Naive thymus-derived CD4-positive, alpha-beta T cell (primary cell): ENCODE measurements at regions not wholly inside any gene's neighbourhood (a gene's known extent, or its start where the extent isn't known, plus 50 kb on each side); places are given as distances from the start of the nearest gene placed in this dataset.
"Not testable (repeated sequence)": the region's sequence is repeated elsewhere in the genome, so short reads cannot be mapped to it uniquely, and the experiment has no call there.

Source experiments
- ATAC-seq: fragments of 150-1000 bp; cut with Tn5 transposase; 2 replicates; pipeline ENCODE4 v1.10.0; 2021; ENCODE audit warnings: mild to moderate bottlenecking, moderate library complexity
- CTCF ChIA-PET: fragments of 350-600 bp; sonication (Branson Sonifier 250); formaldehyde crosslinking; loops from one replicate; lab custom pipeline; 2021; ENCODE audit warnings: antibody characterized with exemption; lab: Charles Lee
- POLR2A ChIA-PET: fragments of 350-600 bp; sonication (Branson Sonifier 250); formaldehyde crosslinking; loops from one replicate; lab custom pipeline; 2021; ENCODE audit warnings: antibody characterized with exemption, inconsistent platforms; lab: Charles Lee
- DNase-seq, 9 donors: peaks; one replicate each; pipeline versions ENCODE4 v3.0.0 to v3.0.0-alpha.2; 2020 to 2022; ENCODE audit warnings: mixed read lengths in 1 of 9
- H3K27ac ChIP-seq: one replicate; pipeline ENCODE4 v1.7.0; 2013; ENCODE audit warnings: mild to moderate bottlenecking, low read depth, low read length, moderate library complexity
- H3K27me3 ChIP-seq, 2 donors: one replicate each; pipeline ENCODE4 v1.7.0; 2013; ENCODE audit warnings: low read length in 2 of 2, mild to moderate bottlenecking in 2 of 2, moderate library complexity in 2 of 2; ENCODE audit not compliant: control insufficient read depth in 2 of 2, insufficient read depth in 2 of 2
- H3K36me3 ChIP-seq, 3 experiments: 1 replicate in 2 of 3; 2 replicates in 1 of 3; pipeline ENCODE4 v1.7.0; 2013; ENCODE audit warnings: low read length in 3 of 3, mild to moderate bottlenecking in 3 of 3, moderate library complexity in 1 of 3; ENCODE audit not compliant: insufficient read depth in 3 of 3, control insufficient read depth in 2 of 3
- H3K4me1 ChIP-seq, 2 donors: one replicate each; pipeline ENCODE4 v1.7.0; 2013; ENCODE audit warnings: low read length in 2 of 2, mild to moderate bottlenecking in 2 of 2, moderate library complexity in 1 of 2; ENCODE audit not compliant: control insufficient read depth in 2 of 2, insufficient read depth in 2 of 2
- H3K4me3 ChIP-seq: 2 replicates; pipeline ENCODE4 v1.7.0; 2013; ENCODE audit warnings: mild to moderate bottlenecking, low read length
- H3K9me3 ChIP-seq, 3 experiments: 1 replicate in 2 of 3; 2 replicates in 1 of 3; pipeline ENCODE4 v1.7.0; 2013; ENCODE audit warnings: low read length in 3 of 3; ENCODE audit not compliant: control insufficient read depth in 2 of 3
- H3K27ac Mint-ChIP-seq, 9 donors: one replicate each; pipeline ENCODE4 v1.8.0; 2020 to 2022; ENCODE audit warnings: mixed read lengths in 9 of 9, mild to moderate bottlenecking in 8 of 9, moderate library complexity in 5 of 9, inconsistent platforms in 2 of 9
- H3K27me3 Mint-ChIP-seq, 5 donors: one replicate each; pipeline ENCODE4 v1.8.0; 2021 to 2022; ENCODE audit warnings: mixed read lengths in 5 of 5, mild to moderate bottlenecking in 1 of 5
- H3K36me3 Mint-ChIP-seq, 5 donors: one replicate each; pipeline ENCODE4 v1.8.0; 2020 to 2022; ENCODE audit warnings: mixed read lengths in 5 of 5, mild to moderate bottlenecking in 3 of 5, inconsistent platforms in 1 of 5
- H3K4me1 Mint-ChIP-seq, 7 donors: one replicate each; pipeline ENCODE4 v1.8.0; 2020 to 2022; ENCODE audit warnings: mixed read lengths in 7 of 7, mild to moderate bottlenecking in 3 of 7, inconsistent platforms in 1 of 7
- H3K4me3 Mint-ChIP-seq, 10 donors: one replicate each; pipeline ENCODE4 v1.8.0; 2020 to 2022; ENCODE audit warnings: mild to moderate bottlenecking in 10 of 10, mixed read lengths in 10 of 10, moderate library complexity in 6 of 10, inconsistent platforms in 2 of 10
- H3K9me3 Mint-ChIP-seq, 11 donors: one replicate each; pipeline ENCODE4 v1.8.0; 2020 to 2022; ENCODE audit warnings: mixed read lengths in 11 of 11, mild to moderate bottlenecking in 4 of 11, inconsistent platforms in 1 of 11, moderate library complexity in 1 of 11
- intact Hi-C, 2 donors: fragments of 100-400 bp; cut with micrococcal nuclease; formaldehyde crosslinking; loops; one replicate each; pipeline ENCODE4 v1.15.1; 2023

DNA sequence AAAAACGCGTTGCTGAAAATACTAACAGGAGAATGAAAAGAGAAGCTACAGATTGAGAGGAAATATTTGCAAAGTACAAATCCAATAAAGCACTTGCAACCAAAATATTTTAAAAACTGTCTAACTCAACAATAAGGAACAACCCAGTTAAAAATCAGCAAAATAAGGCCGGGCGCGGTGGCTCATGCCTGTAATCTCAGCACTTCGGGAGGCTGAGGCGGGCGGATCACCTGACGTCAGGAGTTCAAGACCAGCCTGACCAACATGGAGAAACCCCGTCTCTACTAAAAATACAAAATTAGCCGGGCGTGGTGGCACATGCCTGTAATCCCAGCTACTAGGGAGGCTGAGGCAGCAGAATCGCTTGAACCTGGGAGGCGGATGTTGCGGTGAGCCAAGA lies 798.6 kb downstream of the PLCL1 start:
- POLR2A ChIA-PET, H3K9me3 Mint-ChIP-seq, H3K36me3 ChIP-seq, H3K27me3 ChIP-seq, DNase-seq, H3K4me1 ChIP-seq, H3K27me3 Mint-ChIP-seq, H3K9me3 ChIP-seq, intact Hi-C loops, H3K36me3 Mint-ChIP-seq, ATAC-seq, CTCF ChIA-PET, H3K4me1 Mint-ChIP-seq, H3K4me3 ChIP-seq, H3K27ac ChIP-seq, H3K27ac Mint-ChIP-seq, H3K4me3 Mint-ChIP-seq: not testable (repeated sequence)

- H3K9me3 Mint-ChIP-seq = peaks cover 0 to 4% (median 0%) of the 10 kb centered on the region in 11 donors
- H3K4me3 Mint-ChIP-seq = no peak overlapping the region
- no peak for DNase-seq
- Histone ChIP-seq H3K27me3 (no peaks in the 10 kb centered on the region), H3K4me3 (no peak overlapping the region), H3K36me3 (no peaks in the 10 kb centered on the region), H3K9me3 (no peaks in the 10 kb centered on the region), H3K27ac (no peak overlapping the region), H3K4me1 (no peaks in the 10 kb centered on the region)
- POLR2A ChIA-PET = no interaction called here
- no peaks in the 10 kb centered on the region for H3K4me1 Mint-ChIP-seq
- H3K27ac Mint-ChIP-seq = no peak overlapping the region
- intact Hi-C loops = no loop called here
- CTCF ChIA-PET = no interaction called here
- no peak for ATAC-seq
- H3K27me3 Mint-ChIP-seq = peaks cover 0 to 11% (median 0%) of the 10 kb centered on the region in 5 donors
- no peaks in the 10 kb centered on the region for H3K36me3 Mint-ChIP-seq
Observed at GRCh38 chr2:198597648-198598047, 793.3 kb downstream of the PLCL1 start.

- ATAC-seq (no peak), DNase-seq (no peak)
- Histone ChIP-seq H3K27me3 (no peaks in the 10 kb centered on the region), H3K9me3 (no peaks in the 10 kb centered on the region), H3K27ac (no peak overlapping the region), H3K4me3 (no peak overlapping the region), H3K36me3 (no peaks in the 10 kb centered on the region), H3K4me1 (no peaks in the 10 kb centered on the region)
- no peak overlapping the region for H3K27ac Mint-ChIP-seq
- CTCF ChIA-PET = interaction anchor here (0.6 kb wide), 1 partner anchor 43 kb away, joined by 3 read pairs; no protein-coding TSS in a partner anchor
- intact Hi-C loops = no loop called here
- peaks cover 0 to 11% (median 0%) of the 10 kb centered on the region in 5 donors for H3K27me3 Mint-ChIP-seq
- H3K9me3 Mint-ChIP-seq = peaks cover 0 to 4% (median 0%) of the 10 kb centered on the region in 11 donors
- H3K4me1 Mint-ChIP-seq = no peaks in the 10 kb centered on the region
- H3K36me3 Mint-ChIP-seq = no peaks in the 10 kb centered on the region
- H3K4me3 Mint-ChIP-seq = no peak overlapping the region
- POLR2A ChIA-PET = no interaction called here
Observed at GRCh38 chr2:198596985-198597384, 792.6 kb downstream of the PLCL1 start.

GRCh38 chr2:198595721-198596120 lies 791.3 kb downstream of the PLCL1 start:
- Histone ChIP-seq H3K9me3 (no peaks in the 10 kb centered on the region), H3K27ac (no peak overlapping the region), H3K4me1 (no peaks in the 10 kb centered on the region), H3K27me3 (no peaks in the 10 kb centered on the region), H3K4me3 (no peak overlapping the region), H3K36me3 (no peaks in the 10 kb centered on the region)
- Mint-ChIP-seq H3K4me3 (no peak overlapping the region), H3K36me3 (no peaks in the 10 kb centered on the region), H3K27ac (no peak overlapping the region), H3K9me3 (peaks cover 0 to 3% (median 0%) of the 10 kb centered on the region in 11 donors), H3K4me1 (no peaks in the 10 kb centered on the region), H3K27me3 (peaks cover 0 to 11% (median 0%) of the 10 kb centered on the region in 5 donors)
- DNase-seq (no peak), ATAC-seq (no peak)
- ChIA-PET CTCF (no interaction called here), POLR2A (no interaction called here)
- intact Hi-C loops = no loop called here

- Mint-ChIP-seq H3K27ac (no peak overlapping the region), H3K4me1 (no peaks in the 10 kb centered on the region), H3K4me3 (no peak overlapping the region), H3K27me3 (no peaks in the 10 kb centered on the region), H3K9me3 (peaks cover 0 to under 1% (median 0%) of the 10 kb centered on the region in 11 donors), H3K36me3 (no peaks in the 10 kb centered on the region)
- Histone ChIP-seq H3K4me1 (no peaks in the 10 kb centered on the region), H3K27ac (no peak overlapping the region), H3K9me3 (no peaks in the 10 kb centered on the region), H3K27me3 (no peaks in the 10 kb centered on the region), H3K4me3 (no peak overlapping the region), H3K36me3 (no peaks in the 10 kb centered on the region)
- ChIA-PET POLR2A (no interaction called here), CTCF (no interaction called here)
- ATAC-seq = no peak
- intact Hi-C loops = no loop called here
- no peak for DNase-seq
Observed at GRCh38 chr2:198591586-198591985, 787.2 kb downstream of the PLCL1 start.

- no peak overlapping the region for H3K27ac ChIP-seq
- DNase-seq (no peak), ATAC-seq (no peak)
- POLR2A ChIA-PET = no interaction called here
- H3K4me1 Mint-ChIP-seq = no peaks in the 10 kb centered on the region
- intact Hi-C loops = no loop called here
- no peaks in the 10 kb centered on the region for H3K27me3 Mint-ChIP-seq
- H3K27ac Mint-ChIP-seq = no peak overlapping the region
- H3K36me3 ChIP-seq = no peaks in the 10 kb centered on the region
- H3K4me3 ChIP-seq = no peak overlapping the region
- CTCF ChIA-PET = no interaction called here
- peaks cover 0 to 4% (median 0%) of the 10 kb centered on the region in 11 donors for H3K9me3 Mint-ChIP-seq
- H3K4me3 Mint-ChIP-seq = no peak overlapping the region
- H3K27me3 ChIP-seq = no peaks in the 10 kb centered on the region
- no peaks in the 10 kb centered on the region for H3K36me3 Mint-ChIP-seq
- no peaks in the 10 kb centered on the region for H3K4me1 ChIP-seq
- no peaks in the 10 kb centered on the region for H3K9me3 ChIP-seq
Observed at GRCh38 chr2:198587741-198588140, 783.3 kb downstream of the PLCL1 start.

- POLR2A ChIA-PET = no interaction called here
- Histone ChIP-seq H3K4me3 (no peak overlapping the region), H3K4me1 (no peaks in the 10 kb centered on the region), H3K9me3 (no peaks in the 10 kb centered on the region), H3K27me3 (no peaks in the 10 kb centered on the region), H3K27ac (no peak overlapping the region), H3K36me3 (no peaks in the 10 kb centered on the region)
- H3K9me3 Mint-ChIP-seq = peaks cover 0 to 4% (median 0%) of the 10 kb centered on the region in 11 donors
- ATAC-seq = no peak
- H3K27ac Mint-ChIP-seq = no peak overlapping the region
- no peaks in the 10 kb centered on the region for H3K36me3 Mint-ChIP-seq
- H3K27me3 Mint-ChIP-seq = no peaks in the 10 kb centered on the region
- DNase-seq = no peak
- CTCF ChIA-PET = no interaction called here
- no peaks in the 10 kb centered on the region for H3K4me1 Mint-ChIP-seq
- intact Hi-C loops = no loop called here
- no peak overlapping the region for H3K4me3 Mint-ChIP-seq
Observed at GRCh38 chr2:198587240-198587639, 782.8 kb downstream of the PLCL1 start.
